CD4-positive, alpha-beta T cell treated with Interferon gamma for 1 hour (primary cell): ENCODE measurements at regions not wholly inside any gene's neighbourhood (a gene's known extent, or its start where the extent isn't known, plus 50 kb on each side); places are given as distances from the start of the nearest gene placed in this dataset.

Source experiments
- DNase-seq: peaks from one replicate; pipeline ENCODE4 v3.0.0-alpha.2; 2020

GRCh38 chr16:85535352-85536072, 77.6 kb upstream of the GSE1 start:
- DNase-seq, result no peak

- DNase-seq, result no peak
These were observed 77.1 kb upstream of the GSE1 start for GRCh38 chr16:85536073-85536410.

- DNase-seq, result no peak
These were observed 76.5 kb upstream of the GSE1 start for GRCh38 chr16:85536411-85537330.

DNA sequence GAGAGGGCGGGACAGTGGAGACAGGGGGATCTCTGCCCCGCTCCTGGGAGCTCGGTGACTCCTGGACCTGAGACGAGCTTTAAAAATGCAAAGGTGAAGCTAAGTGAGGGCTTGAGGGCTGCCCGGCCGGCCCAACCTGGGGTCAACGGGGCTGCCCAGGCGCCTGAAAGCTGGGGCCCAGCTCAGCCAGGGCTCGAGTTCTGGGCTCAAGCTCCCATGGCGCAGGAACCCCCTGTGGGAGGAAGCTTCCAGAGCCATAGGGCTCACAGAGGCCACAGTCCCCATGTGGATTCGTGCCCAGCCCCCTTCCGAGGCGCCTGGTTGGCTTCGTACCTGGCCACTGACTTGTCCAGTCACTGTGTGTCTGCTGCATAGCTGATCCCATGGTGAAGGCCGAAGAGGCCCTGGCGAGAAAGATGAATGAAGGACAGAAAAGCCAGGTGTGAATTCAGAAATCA, 75.8 kb upstream of the GSE1 start:
- no peak for DNase-seq

DNA sequence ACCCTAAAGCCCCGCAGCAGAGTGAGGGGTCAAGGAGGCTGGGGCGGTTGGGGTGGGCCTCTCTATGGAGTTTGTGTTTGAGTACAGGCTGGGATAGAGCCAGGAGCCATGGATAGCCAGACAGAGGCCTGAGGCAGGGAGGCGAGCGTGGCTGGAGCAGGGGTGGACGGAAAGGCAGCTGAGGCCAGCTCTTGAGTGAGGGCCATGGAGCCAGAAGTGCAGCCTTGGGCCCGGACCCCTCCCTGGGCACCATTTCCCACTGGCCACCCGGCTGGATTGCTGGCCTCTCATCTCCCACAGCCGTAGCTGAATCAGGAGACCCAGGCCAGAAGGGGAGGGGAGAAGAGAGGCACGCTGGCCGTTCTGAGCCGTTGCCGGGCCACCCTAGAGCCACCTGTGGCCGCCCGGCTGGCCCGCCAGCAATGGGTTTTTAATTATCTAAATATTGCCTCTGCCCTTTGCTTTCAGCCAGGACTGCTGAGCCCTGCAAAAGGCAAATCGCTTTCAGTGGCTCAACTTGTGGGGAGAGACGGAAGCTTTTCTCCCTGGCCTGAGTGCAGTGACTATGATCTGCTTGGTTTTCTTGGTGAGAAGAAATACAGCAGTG, 75.2 kb upstream of the GSE1 start:
- DNase-seq, result no peak

GRCh38 chr16:85539084-85539483, 74.0 kb upstream of the GSE1 start:
- no peak for DNase-seq

- DNase-seq, result no peak
These were observed 73.4 kb upstream of the GSE1 start for GRCh38 chr16:85539629-85540291.

- no peak for DNase-seq
These were observed 71.9 kb upstream of the GSE1 start for GRCh38 chr16:85541181-85541580.

- no peak for DNase-seq
These were observed 71.5 kb upstream of the GSE1 start for GRCh38 chr16:85541619-85541979.

DNA sequence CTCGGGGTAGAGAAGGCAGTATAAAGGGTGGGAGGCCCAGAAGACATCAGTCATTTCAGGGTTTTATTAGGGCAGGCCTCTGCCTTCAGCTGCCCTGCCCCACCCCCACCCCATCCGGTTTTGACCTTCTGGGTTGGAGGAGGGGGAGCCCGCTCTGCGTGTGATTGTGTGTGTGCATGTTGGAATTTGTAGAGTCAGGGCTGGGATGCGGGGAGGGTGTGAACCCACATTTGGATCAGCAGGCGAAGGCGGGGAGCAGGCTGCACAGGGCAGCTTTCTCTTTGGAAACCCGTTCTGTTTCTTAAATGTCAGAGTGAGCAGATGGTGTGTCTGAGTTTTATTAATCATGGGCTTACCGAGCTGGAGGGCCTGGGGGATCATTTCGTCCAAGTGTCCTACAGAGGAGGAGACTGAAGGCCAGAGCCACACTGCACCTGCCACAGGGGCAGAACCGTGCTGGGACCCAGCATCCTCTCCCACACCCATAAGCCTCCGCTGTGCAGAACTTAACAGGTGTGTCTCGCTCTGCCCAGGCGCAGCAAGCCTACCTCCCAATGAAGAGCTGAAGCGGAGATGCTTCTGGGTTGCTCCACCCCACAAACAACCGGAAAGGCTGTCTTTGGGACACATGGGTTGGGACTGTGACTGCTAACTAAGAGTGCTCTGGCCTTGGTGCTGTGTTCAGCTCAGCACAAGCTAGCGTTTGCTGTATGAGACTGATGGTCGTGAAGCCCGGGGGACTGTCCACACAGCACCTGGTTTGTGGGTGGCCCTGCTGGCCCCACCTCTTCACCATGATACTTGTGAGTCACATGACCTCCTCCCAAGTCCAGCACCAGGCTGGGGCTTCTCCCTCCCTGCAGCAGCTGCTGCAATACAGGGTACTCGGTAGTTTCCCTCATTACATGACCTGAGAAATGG, 70.9 kb upstream of the GSE1 start:
- no peak for DNase-seq

- no peak for DNase-seq
These were observed 69.6 kb upstream of the GSE1 start for GRCh38 chr16:85543536-85543935.

DNA sequence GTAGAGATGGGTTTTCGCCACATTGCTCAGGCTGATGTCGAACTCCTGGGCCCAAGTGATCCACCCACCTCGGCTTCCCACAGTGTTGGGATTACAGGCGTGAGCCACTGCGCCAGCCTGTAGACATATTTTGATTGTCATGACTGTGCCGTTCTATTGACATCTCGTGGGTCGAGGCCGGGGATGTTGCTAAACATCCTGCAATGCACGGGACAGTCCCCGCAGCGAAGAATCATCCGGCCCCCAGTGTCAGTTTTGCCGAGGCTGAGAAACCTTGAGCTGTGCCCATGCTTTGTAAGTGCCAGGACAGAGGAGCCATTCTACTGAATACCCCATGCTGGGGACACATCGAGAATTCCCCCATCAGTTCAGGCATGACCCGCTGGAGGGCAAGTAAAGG, 69.1 kb upstream of the GSE1 start:
- no peak for DNase-seq

DNA sequence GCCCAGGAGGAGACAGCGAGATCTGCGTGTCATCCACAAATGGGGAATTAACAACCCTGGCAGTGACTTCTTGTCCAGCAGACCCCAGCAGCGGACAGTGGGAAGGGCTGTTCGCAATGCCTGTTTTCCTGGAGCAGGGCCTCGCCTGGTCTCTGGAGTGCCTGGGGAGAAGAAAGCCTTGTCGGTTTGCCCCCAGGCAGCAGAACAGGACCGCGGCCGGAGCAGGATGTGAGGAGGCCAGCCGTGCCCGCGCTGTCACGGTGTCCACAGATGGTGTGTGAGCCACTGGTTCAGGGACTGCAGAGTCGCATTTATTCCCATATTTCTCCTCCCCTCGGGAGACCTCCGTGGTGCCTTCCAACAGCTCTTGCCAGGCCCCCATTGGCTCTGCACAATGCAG, 68.5 kb upstream of the GSE1 start:
- DNase-seq, result no peak

DNA sequence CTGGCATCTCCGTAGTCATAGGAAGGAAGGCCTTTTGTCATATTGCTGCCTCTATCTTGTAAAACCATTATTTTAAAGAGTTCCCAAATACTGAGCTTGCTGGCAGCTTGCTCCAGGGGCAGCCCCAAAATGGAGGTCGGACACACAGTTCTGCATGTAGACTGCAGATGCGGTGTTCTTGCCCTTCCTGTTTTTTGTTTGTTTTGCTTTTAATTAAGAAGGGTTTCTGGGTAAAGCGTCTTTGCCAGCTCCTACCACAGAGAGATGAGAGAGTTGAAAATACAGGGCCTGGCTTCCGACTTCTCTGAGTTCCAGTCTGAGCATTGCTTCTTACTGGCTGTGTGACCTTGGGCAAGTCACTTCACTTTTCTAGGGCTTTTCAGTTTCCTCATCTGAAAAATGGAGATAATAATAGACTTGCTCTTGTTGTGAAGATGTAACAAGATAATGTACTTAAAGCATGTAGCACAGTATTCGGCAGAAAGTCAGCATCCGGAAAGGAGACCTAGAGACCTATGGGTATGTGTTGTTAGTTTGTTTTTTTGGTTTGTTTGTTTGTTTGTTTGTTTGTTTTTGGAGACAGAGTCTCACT, 67.8 kb upstream of the GSE1 start:
- DNase-seq, result no peak

GRCh38 chr16:85546585-85547447, 66.3 kb upstream of the GSE1 start:
- DNase-seq, result no peak

- no peak for DNase-seq
These were observed 64.7 kb upstream of the GSE1 start for GRCh38 chr16:85548375-85548774.

GRCh38 chr16:85549766-85550421, 63.2 kb upstream of the GSE1 start:
- DNase-seq, result no peak

DNA sequence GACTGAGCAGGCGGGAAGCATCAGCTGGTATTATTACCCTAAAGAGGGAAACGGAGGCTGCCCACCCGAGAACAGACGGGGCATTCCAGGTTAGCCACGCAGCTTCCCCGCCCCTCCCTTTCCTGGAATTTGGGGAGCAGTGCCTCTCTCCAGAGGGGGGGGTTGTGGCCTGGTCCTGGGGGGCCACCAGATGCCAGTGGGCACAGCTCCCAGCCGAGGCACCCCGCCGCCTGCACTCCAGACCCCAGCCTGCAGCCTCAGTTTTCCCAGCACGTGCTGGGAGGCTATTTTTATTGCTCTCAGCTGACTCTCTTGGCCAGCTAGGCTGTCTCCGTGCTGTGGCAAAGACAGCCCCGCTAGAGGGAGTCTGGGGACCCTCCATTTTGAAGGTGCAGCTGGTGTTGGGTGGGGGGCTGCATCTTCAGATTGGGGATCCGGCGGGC, 62.7 kb upstream of the GSE1 start:
- DNase-seq, result no peak

DNA sequence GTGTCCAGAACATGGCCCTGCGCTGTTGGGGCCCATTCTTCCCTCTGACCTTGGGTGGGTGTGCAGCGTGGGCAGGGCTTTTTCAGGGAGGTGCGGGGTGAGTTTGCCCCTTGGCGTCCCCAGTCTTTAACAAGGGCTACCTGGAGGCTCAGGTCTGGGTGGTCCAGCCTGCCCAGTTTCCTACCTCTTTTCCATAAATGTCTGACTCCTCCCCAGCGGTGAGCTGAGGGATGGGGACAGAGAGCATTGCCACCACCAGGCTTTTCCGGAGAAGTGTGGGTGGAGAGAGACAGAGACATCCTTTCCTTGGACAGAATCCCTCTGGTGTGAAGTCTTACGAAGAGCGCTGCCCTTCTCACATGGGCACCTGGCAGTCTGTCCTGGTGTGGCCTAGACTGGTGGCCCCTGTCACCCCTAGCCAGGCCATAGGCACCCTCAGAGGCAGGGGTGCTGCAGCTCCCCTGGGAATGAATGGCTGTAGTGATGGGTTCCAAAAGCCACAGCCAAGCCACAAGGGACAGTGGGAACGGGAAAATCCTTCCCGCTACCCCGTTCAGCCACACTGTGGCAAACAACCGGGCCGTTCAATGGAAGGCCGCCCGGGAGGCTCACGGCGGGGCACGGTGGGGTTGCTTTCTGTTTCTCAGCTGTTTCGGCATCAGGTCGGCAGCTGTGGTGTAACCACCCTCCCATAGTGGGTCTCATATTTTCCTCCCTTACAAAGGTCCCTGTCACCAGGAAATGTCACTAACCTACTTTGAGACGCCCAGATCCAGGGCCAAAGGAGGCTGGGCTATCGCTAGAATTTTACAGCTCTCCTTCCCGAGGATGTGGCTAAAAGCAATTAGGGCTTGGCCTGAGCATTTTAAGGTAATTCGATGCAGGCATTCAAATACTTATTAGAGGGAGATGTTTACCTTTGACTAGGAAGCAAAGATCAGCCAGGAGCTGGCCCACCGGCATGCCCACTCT, 61.9 kb upstream of the GSE1 start:
- no peak for DNase-seq
